ENCODE measurements at regions not wholly inside any gene's neighbourhood (a gene's known extent, or its start where the extent isn't known, plus 50 kb on each side); places are given as distances from the start of the nearest gene placed in this dataset.
"Not testable (repeated sequence)": the region's sequence is repeated elsewhere in the genome, so short reads cannot be mapped to it uniquely, and the experiment has no call there.

DNA sequence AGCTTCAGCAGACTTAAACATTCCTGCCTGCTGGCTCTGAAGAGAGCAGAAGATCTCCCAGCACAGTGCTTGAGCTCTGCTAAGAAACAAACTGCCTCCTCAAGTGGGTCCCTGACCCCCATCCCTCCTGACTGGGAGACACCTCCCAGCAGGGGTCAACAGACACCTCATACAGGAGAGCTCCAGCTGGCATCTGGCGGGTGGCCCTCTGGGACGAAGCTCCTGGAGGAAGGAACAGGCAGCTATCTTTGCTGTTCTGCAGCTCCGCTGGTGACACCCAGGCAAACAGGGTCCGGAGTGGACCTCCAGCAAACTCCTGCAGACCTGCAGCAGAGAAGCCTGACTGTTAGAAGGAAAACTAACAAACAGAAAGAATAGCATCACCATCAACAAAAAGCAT lies 139.3 kb downstream of the ATXN7L3B start:
- ATAC-seq; DNase-seq (ENCODE audit: low spot score): not testable (repeated sequence)

DNA sequence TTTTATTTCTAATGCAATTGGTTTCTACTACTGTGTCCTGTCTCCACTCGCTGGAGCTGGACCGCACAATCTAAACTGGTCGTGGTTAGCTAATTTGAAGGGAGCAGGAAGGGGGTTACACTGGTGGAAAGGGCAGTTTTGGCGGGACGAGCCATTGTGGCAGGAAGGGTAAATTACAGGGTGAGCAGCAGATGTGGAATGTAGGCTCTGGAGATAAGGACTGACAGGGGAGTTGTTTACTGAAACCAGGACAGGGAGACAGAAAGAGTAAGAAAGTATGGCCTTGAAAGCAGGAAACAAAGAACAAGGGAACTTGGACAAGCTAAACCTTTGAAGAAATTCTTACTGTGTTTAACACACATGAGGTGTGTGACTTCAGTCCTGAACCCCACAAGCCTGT lies 147.8 kb downstream of the ATXN7L3B start:
- no peak for ATAC-seq
- no peak for DNase-seq (ENCODE audit: low spot score)

DNA sequence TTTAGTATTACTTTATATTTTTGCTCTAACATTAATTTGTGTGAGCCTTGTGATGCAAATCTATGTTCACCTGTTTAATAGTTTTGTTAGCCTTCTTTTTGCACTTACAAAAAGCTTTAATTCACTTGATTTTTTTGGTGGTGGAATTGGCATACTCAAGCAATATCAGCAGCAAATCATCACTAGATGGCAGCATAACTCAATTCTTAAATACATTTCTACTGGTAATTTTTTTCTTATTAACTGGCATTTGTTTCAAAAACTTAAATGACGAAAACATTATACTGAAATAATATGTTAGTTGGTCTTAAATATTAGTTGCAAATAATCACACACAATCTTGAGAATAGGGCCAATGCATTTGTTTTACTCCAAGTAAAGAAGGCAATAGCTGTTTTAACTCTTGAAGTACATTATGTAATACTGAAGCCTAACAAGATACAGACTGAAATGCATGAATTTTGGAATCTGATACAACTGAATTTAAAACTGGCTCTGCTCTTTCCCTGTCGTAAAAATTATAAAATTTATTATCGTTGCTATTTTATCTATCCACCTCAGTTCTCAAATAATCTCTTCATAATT lies 151.5 kb downstream of the ATXN7L3B start:
- DNase-seq (ENCODE audit: low spot score) = no peak
- peak; percentile 62 for ATAC-seq

DNA sequence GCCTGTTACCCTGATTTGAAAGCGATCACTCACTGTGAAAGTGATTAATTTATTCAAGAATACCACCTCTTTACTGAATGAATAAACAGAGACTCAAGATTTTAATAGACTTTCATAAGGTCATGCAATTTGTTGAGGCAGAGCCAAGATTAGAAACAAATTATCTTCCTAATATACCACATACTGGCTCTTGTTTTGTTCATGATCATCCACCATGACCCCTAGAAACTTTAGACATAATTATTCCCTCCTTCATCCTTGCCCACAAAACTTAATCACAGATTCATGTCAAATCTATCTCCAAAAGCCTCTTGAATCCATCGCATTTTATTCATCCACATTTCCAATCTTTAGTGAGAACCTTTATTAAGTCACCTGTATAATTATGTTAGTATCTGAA lies 152.3 kb downstream of the ATXN7L3B start:
- ATAC-seq = no peak
- no peak for DNase-seq (ENCODE audit: low spot score)

DNA sequence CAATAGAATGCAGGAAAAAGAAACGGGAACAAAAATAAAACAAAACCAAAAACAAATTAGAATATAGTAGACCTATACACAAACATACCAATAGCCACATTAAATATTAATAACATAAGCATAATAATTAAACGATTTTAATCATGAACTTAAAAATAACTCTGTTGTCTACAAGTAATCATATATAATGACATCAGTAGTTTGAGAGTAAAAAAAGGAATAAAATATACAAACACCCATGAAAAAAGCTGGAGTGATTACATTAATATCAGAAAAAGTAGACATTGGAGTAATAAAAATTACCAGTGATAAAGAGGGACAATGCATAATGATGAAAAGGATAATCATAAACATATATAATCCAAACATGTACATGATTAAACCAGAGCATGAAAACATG lies 181.8 kb downstream of the ATXN7L3B start:
- DNase-seq (ENCODE audit: low spot score) (no peak), ATAC-seq (no peak)

DNA sequence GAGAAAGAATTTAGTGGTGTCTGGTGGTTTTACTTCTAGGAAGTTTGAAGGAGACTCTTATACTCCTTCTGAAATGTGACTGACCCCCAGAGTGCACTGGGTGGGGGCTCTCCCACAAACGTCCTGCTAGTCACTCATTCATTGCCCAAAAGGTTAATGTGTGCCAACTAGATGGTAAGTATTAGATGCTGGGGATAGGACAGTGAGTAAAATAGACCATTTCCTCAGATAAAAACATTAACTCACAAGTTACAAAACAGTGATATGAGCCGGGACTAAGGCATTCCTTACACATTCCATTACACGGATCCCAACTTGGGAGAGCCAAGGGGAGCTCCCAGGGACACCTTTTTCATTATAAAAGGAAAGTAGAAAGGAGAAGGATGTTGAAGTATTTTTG lies 185.1 kb downstream of the ATXN7L3B start:
- DNase-seq (ENCODE audit: low spot score) (no peak), ATAC-seq (no peak)

DNA sequence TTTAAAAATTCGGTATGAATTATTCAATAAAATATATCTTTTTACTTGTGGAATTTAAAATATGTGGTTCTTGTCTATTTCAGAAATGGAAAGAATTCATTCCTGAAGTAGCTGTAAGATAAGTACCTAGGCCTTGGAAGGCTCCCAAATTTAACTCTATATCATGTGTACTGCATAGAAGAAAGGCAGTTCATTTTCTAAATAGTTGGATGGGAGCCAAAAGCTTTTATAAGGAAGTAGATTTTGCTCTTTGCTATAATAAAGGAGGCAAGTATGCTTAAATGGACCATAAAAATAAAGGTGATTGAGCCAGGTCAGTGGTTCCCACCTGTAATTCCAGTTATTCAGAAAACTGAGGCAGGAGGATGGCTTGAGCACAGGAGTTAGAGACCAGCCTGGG lies 187.5 kb downstream of the ATXN7L3B start:
- no peak for ATAC-seq

DNA sequence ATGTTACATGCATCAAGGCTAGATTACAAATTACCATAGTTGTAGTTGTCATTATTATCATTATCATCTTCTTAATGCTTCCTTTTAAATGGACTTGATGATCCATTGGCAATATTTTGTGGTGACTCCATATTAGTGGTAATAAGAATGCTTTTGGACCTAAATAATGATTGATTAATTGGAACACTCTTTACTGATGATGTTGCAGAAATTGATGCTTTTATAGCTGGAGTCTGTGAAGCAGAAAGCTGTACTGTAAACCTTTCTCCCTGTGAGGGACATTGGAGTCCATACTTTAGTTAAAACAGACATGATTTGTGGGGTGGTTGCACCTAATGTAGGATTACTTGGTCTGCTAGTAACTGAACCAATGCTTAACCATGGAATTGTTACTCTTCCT lies 190.4 kb downstream of the ATXN7L3B start:
- DNase-seq (ENCODE audit: low spot score) (no peak), ATAC-seq (no peak)

More for the DNA sequence above, 187.5 kb downstream of the ATXN7L3B start:
- DNase-seq (ENCODE audit: low spot score) = no peak

DNA sequence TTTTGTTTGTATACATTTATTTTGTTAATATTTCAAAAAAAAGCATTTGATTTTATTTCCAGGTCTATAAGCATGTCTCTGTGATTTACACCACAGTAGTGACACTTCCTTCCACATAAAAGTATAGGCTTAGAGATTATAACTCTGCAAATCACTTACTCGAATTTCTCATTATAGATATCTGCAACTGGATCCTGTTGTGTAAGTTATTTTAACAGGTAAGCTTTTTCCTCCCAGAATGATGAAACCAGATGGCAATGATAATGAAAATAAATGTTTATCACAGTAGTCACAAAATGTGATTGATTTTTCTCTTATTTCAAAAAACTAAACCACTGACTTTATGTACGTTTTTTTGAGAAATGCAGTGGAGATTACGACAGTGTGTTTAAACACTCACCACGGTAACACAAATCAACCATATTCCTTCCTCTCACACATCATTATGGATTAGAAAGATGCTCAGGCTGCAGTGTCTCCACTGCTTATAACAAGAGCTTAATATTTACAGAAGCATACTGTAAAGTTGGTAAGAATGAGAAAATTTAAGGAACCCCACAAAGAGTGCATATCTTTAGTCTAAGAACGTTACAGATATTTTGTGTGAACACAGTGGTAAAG lies 194.6 kb downstream of the ATXN7L3B start:
- no peak for DNase-seq (ENCODE audit: low spot score)
- ATAC-seq = no peak

DNA sequence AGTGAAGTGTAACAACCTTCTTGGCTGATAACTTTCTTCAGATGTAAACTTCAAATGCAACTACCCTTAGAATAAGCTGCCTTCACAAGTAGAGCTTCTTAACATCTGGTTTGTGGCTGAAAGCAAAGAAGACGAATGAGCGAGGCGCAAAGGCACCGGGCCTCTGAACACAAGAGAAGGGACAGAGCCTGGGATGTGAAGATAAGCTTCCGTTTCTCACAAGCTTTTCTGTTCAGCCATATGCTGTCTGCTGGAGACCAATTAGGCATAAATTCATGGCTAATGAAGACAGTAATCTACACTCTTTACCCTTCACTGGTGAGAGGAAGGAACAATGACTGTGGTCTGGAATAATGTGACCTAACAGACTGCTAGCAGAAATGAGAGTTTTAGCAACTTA lies 195.2 kb downstream of the ATXN7L3B start:
- ATAC-seq (no peak), DNase-seq (ENCODE audit: low spot score) (no peak)

DNA sequence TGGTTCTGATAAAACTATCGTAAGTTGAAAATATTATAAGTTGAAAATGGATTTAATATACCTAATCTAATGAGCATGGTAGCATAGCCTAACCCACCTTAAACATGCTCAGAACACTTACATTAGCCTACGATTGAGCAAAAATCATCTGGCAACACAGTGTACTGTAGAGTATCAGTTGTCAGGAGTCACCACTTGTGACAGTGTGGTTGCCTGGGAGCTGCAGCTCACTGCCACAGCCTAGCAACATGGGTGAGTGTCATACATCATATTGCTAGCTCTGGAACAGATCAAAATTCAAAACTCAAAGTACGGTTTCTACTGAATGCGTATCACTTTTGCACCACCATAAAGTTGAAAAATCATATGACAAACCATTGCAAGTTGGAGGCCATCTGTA lies 203.5 kb downstream of the ATXN7L3B start:
- ATAC-seq = no peak
- DNase-seq (ENCODE audit: low spot score) = no peak

DNA sequence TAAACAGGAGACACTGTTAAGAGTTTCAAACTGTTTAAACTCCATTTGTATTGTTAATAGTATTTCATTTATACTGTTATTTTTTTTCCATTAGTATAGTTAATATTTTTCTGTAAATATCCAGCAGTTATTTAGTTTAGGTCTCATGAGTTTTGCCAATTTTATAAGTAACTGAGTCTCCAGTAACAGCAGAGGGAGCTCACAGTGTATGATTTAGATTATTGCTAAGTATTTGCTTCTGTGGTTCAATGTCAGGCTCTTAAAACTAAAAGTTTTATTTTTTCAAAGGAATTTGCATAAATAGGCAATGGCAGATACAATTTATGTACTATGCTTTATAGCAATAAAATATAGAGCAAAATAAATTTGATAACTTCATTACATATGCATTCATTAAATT lies 209.7 kb downstream of the ATXN7L3B start:
- ATAC-seq (no peak), DNase-seq (ENCODE audit: low spot score) (no peak)

DNA sequence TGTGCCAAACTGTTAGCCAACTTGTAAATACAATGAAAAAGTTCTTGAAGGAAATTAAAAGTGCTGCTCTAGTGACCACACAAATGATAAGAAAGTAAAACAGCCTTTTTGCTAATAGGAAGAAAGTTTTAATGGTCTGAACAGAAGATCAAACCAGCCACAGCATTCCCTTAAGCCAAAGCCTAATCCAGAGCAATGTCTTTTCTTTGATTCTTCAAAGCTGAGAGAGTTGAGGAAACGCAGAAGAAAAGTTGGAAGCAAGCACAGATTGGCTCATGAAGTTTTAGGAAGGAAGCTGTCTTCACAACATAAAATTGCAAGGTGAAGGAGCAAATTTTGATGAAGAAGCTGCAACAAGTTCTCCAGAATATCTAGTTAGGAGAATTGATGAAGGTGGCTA lies 213.8 kb downstream of the ATXN7L3B start:
- no peak for ATAC-seq

DNA sequence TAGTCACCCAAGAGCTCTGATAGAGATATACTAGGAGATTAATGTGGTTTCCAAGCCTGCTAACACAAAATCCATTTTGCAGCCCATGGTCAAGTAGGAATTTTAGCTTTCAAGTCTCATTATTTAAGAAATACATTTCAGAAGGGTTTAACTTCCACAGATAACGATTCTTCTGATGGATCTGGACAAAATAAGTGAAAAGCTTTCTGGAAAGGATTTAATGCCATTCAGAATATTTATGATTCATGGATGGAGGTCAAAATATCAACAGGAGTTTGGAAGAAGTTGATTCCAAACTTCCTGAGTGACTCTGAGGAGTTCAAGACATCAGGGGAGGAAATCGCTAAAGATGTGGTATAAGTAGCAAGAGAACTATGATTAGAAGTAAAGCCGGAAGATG lies 214.6 kb downstream of the ATXN7L3B start:
- no peak for ATAC-seq
- DNase-seq (ENCODE audit: low spot score) = no peak

More for the DNA sequence above, 213.8 kb downstream of the ATXN7L3B start:
- no peak for DNase-seq (ENCODE audit: low spot score)

DNA sequence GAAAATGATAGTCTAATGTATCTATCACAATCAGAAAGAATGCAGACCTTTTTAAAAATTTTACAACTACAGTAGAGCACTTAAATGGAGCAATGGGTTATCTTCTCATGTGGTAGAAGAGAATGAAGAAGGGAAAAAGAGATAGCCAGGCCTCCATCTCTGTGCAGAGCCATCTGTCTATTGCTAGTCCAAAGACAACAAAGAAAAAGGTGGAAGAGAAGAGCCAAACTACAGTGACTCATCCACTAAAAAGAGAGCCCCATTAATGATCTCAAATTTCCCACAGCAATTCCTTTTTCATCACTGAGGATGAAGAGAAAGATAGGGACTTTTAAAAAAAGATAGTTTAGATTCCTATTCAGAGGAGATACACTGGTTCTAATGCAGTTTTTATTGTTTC lies 232.9 kb downstream of the ATXN7L3B start:
- DNase-seq (ENCODE audit: low spot score) = no peak

DNA sequence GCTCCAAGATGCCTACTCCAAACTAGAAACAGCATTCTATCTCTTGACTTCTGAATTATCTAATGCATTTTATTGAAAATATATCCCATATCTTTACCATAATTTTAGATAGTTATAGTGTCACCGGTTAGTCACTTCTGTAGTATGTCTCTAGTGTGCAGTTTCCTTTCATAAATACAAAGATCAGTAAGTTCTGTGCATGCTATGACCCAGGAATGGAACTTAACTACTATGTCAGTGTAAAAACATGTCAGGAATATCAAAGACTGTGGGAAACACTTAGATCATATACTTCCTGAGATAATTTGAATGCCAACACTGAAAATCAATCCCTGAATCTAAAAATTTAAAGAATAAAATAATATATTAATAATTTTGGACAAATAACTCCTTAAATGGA lies 237.6 kb downstream of the ATXN7L3B start:
- ATAC-seq = no peak

More for the DNA sequence above, 232.9 kb downstream of the ATXN7L3B start:
- ATAC-seq = no peak

DNA sequence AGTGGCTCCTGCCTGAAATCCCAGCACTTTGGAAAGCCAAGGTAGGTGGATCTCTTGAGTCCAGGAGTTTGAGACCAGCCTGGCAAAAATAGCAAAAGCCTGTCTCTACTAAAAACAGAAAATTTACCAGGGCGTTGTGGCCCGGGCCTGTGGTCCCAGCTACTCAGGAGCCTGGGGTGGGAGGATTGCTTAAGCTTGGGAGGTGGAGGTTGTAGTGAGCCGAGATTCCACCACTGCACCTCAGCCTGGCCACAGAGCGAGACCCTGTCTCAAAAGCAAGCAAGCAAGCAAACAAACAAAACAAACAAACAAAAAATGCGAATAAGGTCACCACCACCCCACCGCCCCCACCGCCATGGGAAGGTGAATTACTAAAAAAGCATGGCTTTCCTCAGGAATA lies 238.7 kb downstream of the ATXN7L3B start:
- no peak for ATAC-seq
- DNase-seq (ENCODE audit: low spot score) = no peak

More for the DNA sequence above, 237.6 kb downstream of the ATXN7L3B start:
- no peak for DNase-seq (ENCODE audit: low spot score)

DNA sequence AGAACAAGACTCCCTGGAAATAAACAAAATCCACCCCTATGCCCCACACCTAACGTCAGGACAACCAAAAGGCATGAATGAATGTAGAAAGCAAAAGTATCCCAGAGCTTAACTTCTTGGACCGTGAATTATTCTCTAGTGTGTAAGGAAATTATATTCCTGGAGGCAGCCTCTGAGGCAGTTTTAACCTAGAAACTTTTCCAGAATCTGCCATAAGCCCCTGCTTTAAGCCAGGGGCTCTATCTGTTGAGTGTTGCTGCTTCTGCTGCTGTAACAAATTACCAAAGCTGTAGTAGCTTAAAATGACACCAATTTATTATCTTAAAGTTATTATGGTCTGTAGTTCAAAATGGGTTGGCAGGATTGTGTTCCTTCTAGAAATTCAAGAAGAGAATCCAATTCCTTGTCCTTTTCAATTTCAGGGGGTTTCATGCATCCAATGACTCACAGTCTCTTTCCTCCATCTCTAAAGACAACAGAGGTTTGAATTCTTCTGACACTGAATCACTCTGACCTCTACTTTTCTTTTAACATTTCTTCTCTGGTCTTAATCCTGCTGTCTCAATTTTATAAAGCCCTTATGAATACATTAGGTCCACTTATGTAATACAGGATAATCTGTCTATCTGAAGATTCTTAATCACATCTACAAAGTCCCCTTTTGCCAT lies 242.7 kb downstream of the ATXN7L3B start:
- ATAC-seq (no peak), DNase-seq (ENCODE audit: low spot score) (no peak)

DNA sequence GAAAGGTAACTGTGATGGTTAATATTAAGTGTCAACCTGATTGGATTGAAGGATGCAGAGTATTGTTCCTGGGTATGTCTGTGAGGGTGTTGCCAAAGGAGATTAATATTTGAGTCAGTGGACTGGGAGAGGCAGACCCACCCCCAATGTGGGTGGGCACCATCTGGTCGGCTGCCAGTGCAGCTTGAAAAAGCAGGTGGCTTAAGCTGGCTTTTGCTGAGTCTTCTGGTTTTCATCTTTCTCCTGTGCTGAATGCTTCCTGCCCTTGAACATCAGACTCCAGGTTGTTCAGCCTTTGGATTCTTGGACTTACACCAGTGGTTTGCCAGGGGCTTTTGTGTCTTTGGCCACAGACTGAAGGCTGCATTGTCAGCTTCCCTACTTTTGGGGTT lies 243.2 kb downstream of the ATXN7L3B start:
- ATAC-seq; DNase-seq (ENCODE audit: low spot score): not testable (repeated sequence)

DNA sequence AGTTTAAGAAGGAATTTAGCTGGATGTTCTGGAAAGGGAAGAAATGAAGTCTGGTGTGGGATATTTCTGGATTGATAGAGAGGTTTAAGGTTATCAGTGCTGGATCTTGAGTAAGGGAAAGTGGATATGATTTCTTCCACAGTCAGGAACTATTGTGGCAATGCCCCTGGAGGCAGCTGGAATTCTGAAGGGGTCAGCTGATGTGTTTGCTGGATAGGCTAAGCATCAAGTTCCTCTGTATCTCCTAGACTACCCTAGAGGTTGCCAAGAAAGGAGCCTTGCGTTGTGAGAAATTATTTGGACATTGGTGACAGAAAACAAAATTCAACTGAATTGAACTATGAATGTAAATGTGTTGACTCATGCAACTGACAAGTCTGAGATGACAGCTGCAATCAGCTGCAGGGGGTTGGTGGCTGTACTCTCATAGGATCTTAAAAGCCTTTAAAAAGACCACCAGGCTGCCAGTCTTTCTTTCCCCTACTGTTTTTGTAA lies 244.4 kb downstream of the ATXN7L3B start:
- ATAC-seq (no peak), DNase-seq (ENCODE audit: low spot score) (no peak)

DNA sequence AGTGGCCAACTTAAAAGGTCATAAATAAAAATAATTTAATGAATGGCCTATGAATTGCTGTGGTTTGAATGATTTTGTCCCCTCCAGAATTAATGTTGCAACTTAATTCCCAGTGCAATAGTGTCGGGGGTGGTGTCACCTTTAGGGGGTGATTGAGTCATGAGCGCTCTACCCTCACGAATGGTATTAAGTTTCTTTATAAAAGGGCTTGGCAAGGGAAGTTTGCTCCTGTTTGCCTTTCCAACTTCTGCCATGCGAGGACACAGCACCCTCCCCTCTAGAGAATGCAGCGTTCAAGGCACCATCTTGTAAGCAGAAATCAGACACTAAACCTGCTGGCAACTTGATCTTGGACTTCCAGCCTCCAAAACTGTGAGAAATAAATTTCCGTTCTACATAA lies 253.3 kb downstream of the ATXN7L3B start:
- no peak for ATAC-seq
- DNase-seq (ENCODE audit: low spot score) = no peak

DNA sequence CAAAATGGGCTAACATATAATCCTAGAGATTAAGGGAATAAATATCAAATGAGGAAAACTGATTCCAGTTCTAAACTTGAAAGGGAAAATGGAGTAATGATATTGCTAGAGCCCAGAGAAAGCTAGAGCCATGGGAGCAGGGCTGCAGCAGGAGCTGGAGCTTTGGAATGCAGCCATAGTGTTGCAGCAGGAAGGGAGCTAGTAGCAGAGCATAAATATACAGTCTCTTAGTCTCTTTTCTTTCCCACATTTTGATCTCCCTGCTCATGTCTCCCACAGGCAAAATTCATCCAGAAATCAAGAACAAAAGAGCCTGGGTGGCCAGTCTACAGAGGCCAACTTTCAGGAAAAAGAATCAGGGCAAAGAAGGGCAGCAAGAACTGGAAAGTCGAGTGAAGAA lies 253.7 kb downstream of the ATXN7L3B start:
- DNase-seq (ENCODE audit: low spot score) (no peak), ATAC-seq (no peak)
